DMS 273 (cell line): ENCODE measurements at regions not wholly inside any gene's neighbourhood (a gene's known extent, or its start where the extent isn't known, plus 50 kb on each side); places are given as distances from the start of the nearest gene placed in this dataset.
A peak's percentile ranks its signal among the peaks of the same experiment; 100 is the strongest.

ENCODE experiments used
- DNase-seq: peaks from one replicate; lab custom pipeline; 2025; ENCODE audit not compliant: unreplicated experiment; lab: John Stamatoyannopoulos, UW

DNA sequence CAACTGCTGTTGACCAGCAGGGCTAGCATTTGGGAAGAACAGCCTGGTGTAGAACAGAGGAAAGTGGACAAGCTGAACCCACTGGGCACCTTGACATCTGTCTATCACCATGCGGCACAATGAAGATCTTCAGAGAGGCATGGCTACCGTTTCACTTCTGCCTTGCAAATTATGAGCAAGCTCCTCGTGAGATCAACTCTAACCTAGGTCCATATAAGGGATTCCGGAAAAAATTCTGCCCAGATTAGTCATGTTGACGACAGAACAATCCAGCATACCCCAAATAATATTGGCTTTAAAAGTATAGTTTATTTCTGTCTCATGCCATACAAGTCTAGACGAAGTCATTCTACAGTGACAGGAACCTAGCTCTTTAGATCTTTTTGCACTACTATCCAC, 91.6 kb upstream of the ATF7IP start:
- DNase-seq, result peak; percentile 30

DNA sequence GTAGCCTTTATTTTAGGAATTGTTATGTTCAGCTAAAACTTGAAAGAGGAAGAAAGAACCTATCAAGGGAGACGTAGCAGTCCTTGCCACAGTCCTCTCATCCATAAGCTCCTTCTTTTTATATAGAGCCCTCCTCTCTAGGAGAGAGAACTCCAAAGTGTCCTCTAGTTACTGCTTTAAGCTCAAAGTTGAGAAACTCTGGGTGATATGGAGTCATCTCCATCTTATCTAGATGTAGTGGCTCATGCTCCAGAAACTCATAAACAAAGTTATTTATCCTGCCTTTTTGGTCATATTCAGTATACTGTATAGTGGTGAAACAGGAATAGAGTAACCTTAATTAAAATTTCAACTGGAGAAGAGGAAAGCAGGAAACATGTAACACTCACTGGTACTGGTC, 90.4 kb upstream of the ATF7IP start:
- no peak for DNase-seq

DNA sequence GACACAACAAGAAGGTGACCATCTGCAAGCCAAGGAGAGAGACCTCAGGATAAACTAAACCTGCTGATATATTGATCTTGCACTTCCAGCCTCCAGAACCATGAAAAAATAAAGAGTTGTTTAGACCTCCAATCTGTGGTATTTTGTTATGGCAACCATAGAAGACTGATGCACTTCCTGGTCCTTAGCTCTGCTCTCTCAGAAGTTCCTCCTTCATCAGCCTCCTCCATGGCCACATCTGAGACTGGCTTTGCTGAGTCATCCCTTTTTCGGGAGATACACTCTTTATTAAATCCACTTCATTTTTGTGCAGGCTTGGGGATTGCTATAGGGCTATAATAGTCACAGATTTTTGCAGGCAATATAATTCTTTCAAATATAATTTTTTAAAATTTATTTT, 89.6 kb upstream of the ATF7IP start:
- DNase-seq, result no peak

DNA sequence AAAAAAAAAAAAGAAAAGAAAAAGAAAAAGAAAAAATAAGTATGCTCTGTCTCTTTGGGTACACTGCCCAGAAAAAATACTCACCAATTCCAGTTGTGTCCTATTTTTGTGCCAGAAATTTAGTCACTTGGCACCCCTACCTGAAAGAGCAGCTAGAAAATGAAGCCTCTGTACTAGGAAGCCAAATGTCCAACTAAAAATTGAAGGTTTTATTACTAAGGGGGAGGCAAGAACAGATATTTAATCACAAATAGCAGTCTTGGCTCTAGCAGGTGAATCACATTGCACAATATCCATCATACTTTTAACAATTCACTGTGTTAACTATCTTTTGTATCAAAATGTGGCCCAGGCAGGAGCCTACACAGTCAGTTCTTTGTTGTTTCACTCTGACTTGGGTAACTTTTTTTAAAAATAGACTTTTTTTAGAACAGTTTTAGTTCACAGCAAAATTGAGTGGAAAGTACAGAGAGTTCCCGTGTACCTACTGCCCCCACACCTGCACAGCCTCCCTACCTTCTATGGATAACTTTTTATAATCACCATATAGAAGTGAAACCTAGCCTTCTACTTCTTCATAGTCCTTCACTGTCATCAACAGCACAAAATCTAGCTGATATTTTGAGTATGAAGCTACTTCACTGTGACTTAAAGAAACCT, 87.1 kb upstream of the ATF7IP start:
- DNase-seq, result no peak

- no peak for DNase-seq
Observed at GRCh38 chr12:14279845-14280244, 85.6 kb upstream of the ATF7IP start.

- no peak for DNase-seq
Observed at GRCh38 chr12:14280921-14281320, 84.6 kb upstream of the ATF7IP start.

DNA sequence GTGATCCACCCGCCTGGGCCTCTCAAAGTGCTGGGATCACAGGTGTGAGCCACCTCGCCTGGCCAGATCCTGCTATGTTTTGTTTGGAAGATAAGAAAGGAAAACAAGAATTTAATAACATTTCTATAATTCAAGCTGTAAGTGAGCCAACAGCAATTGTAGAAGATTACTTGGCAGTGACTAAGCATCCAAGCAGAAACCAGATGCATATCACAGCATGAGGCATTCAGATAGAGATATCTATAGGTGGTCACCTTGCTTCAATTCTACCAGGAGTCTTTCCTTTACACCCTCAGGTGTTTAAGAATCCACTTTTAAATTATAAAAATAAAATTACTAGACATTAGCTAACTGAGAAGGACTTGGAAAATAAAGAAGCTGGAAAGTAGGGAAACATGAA, 83.9 kb upstream of the ATF7IP start:
- no peak for DNase-seq

DNA sequence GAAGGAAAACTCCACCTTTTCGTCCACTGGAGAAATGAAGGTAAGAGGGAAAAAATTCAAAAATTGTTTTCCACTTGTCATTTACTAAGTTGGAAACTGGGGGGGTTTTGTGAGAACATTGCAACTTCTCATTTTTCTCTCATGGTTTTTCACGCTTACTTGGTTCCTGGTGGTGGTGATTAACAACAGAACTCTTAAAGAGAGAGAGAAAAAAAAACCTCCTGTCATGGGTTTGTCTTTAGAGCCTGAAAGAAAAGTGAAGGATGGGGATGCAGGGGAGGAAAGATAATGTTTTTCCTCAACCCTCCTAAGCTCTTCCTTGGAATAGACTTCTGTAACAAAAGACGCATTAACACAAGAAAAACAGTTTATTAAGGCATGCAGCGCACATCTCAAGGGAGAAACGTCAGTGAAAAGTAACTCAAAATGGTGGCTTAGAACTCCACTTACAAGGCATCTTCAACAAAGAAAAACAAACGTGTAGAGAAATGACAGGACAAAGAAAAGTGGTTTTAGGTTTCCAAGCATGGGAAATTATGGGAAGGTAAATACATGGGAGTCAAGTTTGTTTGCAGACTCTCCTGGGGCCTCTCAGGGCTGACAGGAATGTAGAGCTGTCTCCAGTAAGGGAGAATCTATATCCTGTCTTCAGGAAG, 81.9 kb upstream of the ATF7IP start:
- DNase-seq, result no peak

GRCh38 chr12:14284184-14284722, 81.2 kb upstream of the ATF7IP start:
- DNase-seq, result no peak

DNA sequence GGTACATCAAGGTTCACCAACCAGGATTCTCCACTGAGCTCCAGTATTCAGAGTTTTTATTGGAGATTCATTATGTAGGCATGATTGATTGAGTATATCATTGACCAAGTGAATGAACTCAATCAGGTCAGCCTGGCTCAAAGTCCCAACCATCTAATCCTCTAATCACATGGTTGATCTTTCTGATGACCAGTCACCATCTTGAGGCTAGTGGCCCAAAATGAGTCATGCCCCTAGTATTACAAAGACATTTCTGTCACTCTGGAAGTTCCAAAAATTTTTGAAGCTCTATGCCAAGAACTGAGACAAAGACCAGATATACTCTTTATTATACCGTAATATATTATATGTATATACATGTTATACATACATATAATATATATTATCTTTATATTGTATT, 75.9 kb upstream of the ATF7IP start:
- DNase-seq, result no peak

DNA sequence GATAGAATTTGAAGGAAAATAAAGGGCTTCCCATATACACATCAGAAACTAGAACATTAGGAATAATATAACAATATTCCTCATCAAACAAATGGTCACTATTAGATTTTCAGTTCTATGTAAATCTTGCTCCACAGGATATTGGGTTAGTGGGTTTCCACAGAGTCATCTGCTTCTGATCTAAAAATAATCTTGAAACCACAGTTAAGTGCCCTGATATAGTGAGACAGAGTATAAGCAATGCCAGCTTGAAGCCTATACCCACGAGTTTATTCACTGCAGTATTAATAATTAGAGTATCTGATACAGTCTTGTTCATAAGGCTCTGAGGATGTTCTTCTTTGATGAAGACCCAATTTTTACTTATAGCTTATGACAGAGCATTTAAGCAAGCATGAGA, 74.5 kb upstream of the ATF7IP start:
- DNase-seq, result no peak

- DNase-seq, result peak; percentile 14
Observed at GRCh38 chr12:14303661-14304155, 61.8 kb upstream of the ATF7IP start.

DNA sequence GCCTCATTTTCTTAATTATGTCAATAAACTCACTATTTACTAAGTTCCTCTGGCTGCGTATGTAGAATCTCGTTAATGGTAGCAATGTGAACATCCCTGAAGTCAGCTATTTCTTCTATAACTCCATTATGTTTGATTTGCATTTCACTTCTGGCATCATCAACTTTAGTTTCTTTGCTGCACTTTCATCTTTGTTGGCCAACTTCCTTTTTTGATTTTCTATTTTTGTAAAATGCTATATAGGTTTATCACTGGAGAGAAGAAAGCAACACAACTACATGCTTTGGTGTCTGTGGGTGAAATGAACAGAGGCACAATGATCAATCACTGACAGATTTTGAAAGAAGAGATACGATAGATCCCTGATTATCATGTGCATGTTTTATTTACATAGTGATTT, 58.5 kb upstream of the ATF7IP start:
- no peak for DNase-seq

GRCh38 chr12:14308516-14308915, 57.0 kb upstream of the ATF7IP start:
- DNase-seq, result no peak

- no peak for DNase-seq
Observed at GRCh38 chr12:14310866-14311265, 54.6 kb upstream of the ATF7IP start.

DNA sequence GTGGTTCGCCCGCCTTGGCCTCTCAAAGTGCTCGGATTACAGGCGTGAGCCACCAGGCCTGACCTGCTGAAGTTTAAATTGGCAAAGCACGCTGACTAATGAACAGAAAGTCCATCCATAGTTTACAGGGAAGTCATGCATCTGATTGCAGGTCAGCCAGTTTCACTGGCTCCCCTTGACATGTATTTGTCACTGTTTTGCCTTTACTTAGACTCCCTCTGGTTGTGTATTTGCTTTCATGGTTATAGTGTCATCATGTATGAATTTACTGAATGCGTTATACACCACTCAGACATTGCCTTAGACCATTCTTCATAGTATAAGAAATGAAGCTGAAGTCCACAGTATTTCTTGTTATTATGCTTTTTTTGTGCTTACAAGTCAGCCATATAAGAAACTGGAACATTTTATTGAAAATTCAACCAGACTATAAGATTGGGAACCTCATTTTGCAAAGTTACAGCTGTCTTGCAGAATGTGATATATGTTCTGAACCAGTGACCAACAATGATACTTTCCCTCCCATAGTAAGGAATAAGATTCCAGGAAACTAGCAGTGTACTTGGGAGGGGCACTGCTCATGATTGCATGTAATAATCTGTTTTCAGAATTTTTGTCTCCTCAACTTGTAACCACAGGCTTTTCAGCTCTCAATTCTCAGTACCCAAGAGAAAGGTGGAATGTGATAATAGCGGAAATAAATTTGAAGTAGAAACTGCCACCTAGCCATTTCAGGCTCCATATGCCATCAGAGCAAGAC, 51.9 kb upstream of the ATF7IP start:
- DNase-seq, result no peak

DNA sequence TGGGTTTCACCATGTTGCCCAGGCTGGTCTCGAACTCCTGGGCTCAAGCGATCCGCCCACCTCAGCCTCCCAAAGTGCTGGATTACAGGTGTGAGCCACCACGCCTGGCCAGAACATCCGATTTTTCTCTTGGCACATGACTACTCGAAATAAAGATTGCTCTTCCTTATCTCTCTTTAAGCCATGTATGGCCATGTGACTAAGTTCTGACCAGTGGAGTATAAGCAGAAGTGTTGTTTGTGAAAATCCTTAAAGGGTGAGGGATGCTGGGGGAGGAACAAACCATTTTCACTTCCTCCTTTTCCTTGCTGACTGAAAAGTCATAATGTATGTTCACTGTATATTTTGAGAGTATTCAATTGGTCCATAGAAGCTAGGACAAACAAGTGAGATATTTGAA, 50.7 kb upstream of the ATF7IP start:
- no peak for DNase-seq

GRCh38 chr12:14315501-14315900, 50.0 kb upstream of the ATF7IP start:
- DNase-seq, result no peak
